Heart left ventricle (tissue), 16 donors: ENCODE measurements at regions not wholly inside any gene's neighbourhood (a gene's known extent, or its start where the extent isn't known, plus 50 kb on each side); places are given as distances from the start of the nearest gene placed in this dataset.
A peak's percentile ranks its signal among the peaks of the same experiment; 100 is the strongest.

Experiments used
- ATAC-seq, 4 donors: fragments of 200-7000 bp; cut with Tn5 transposase; one replicate each; pipeline ENCODE4 v1.9.1; 2020 to 2022; ENCODE audit warnings: moderate library complexity in 4 of 4, mild to moderate bottlenecking in 3 of 4, moderate number of reproducible peaks in 1 of 4
- DNase-seq, 5 donors: peaks; one replicate each; pipeline ENCODE4 v3.0.0-alpha.2; 2020
- H3K27ac ChIP-seq, 12 donors: fragments of 200-600 bp; sonication (generic) in 4 of 12; one replicate each; pipeline versions ENCODE4 v1.5.0 to v1.8.0; 2016 to 2022; ENCODE audit warnings: mild to moderate bottlenecking in 2 of 12
- H3K27me3 ChIP-seq, 9 donors: fragments of 200-600 bp; sonication (generic) in 2 of 9; one replicate each; pipeline versions ENCODE4 v1.5.1 to v1.8.0; 2016 to 2022; ENCODE audit warnings: mild to moderate bottlenecking in 3 of 9
- H3K36me3 ChIP-seq, 9 donors: fragments of 200-600 bp; sonication (generic) in 2 of 9; one replicate each; pipeline versions ENCODE4 v1.5.0 to v1.8.0; 2018 to 2022; ENCODE audit warnings: mild to moderate bottlenecking in 2 of 9
- H3K4me1 ChIP-seq, 12 donors: fragments of 200-600 bp; sonication (generic) in 4 of 12; one replicate each; pipeline versions ENCODE4 v1.5.0 to v1.8.0; 2016 to 2022; ENCODE audit warnings: mild to moderate bottlenecking in 3 of 12
- H3K4me3 ChIP-seq, 12 donors: fragments of 200-600 bp; sonication (generic) in 4 of 12; one replicate each; pipeline versions ENCODE4 v1.5.0 to v1.8.0; 2017 to 2022; ENCODE audit warnings: mild to moderate bottlenecking in 9 of 12, moderate library complexity in 4 of 12
- H3K9me3 ChIP-seq, 12 donors: fragments of 200-600 bp; sonication (generic) in 4 of 12; one replicate each; pipeline versions ENCODE4 v1.5.0 to v1.8.0; 2016 to 2022; ENCODE audit warnings: mild to moderate bottlenecking in 1 of 12
- CTCF ChIP-seq, 12 donors: fragments of 200-600 bp; sonication (generic) in 4 of 12; IDR thresholded peaks; one replicate each; pipeline versions ENCODE4 v1.5.0 to v1.8.0; 2018 to 2022; ENCODE audit warnings: antibody characterized with exemption in 12 of 12, mild to moderate bottlenecking in 5 of 12
- POLR2A ChIP-seq, 2 donors: fragments of 450-650 bp; IDR thresholded peaks; one replicate each; pipeline ENCODE4 v1.6.1; 2017; ENCODE audit warnings: antibody characterized with exemption in 2 of 2, mild to moderate bottlenecking in 2 of 2, moderate library complexity in 2 of 2
- WGBS, 4 donors: extraction: QIAGEN DNeasy Blood & Tissue Kit in 2 of 4; methylation state at CpG; one replicate each; pipeline versions ENCODE4 v1.1.5 to v1.1.7; 2013 to 2018; 5-methylcytosine and 5-hydroxymethylcytosine counted together
- intact Hi-C, 10 donors: fragments of 100-400 bp; cut with DNase I; formaldehyde crosslinking; loops; one replicate each; pipeline versions ENCODE4 v1.11.1 to v1.14.2; 2022
- donor health status: ischemic (EF 13 %, LVEDD 7.1; RV severe dilation, severe dysfunction).
- donor health status: healthy with polysubstance abuse.
- donor health status: DM: no; HTN: yes; CAD: no.
- donor health status: DM: no; HTN: no; CAD: no.
- donor health status: ischemic (EF 25% LVEDD 6.9; RV normal size, moderate dysfunction).
- donor health status: ischemic (EF 25% LVEDD 5.7; RV mildly dilated, moderate dysfunction).
- donor health status: healthy.
- donor health status: DM: yes; HTN: yes; CAD: no.
- donor health status: ischemic (EF 35%, LVEDD 5.7; RV mildly dilated, moderate dysfunction).
- donor health status: nonischemic (EF 11% LVEDD 7.7; RV severe dilation, severe dysfunction).
- donor health status: DM: yes; HTN: yes; CAD: no.
- donor health status: PGD.
- donor health status: ischemic (EF 29% LVEDD 5.4; RV normal size, mild dysfunction).
- donor health status: nonischemic (EF 23%, LVEDD 6.1; RV moderate dilation, normal function).

- no peaks in the 10 kb centered on the region for H3K36me3 ChIP-seq
- no peak overlapping the region for H3K4me3 ChIP-seq
- H3K4me1 ChIP-seq = peaks cover 0 to 7% (median 0%) of the 10 kb centered on the region in 12 donors
- DNase-seq = no peak
- TF ChIP-seq CTCF (IDR thresholded peaks at IDR 0.05) (no peak), POLR2A (IDR thresholded peaks at IDR 0.05) (no peak)
- 6 to 25% (median 20%) methylated on average over 1 of the region's 1 CpG for WGBS, 4 donors
- ATAC-seq = no peak
- intact Hi-C loops = no loop called here
- H3K9me3 ChIP-seq = peaks cover 0 to 8% (median 0%) of the 10 kb centered on the region in 12 donors
- H3K27me3 ChIP-seq = no peaks in the 10 kb centered on the region
- H3K27ac ChIP-seq = no peak overlapping the region
Observed at GRCh38 chr10:105609451-105609850, 968.4 kb downstream of the SORCS3 start.

- Histone ChIP-seq H3K36me3 (no peaks in the 10 kb centered on the region), H3K27me3 (no peaks in the 10 kb centered on the region), H3K27ac (no peak overlapping the region), H3K4me1 (peaks cover 0 to 7% (median 0%) of the 10 kb centered on the region in 12 donors), H3K9me3 (peaks cover 0 to 22% (median 0%) of the 10 kb centered on the region in 12 donors), H3K4me3 (no peak overlapping the region)
- DNase-seq (no peak), ATAC-seq (peak in 2 of 4 donors; percentile 34 to 51)
- TF ChIP-seq POLR2A (IDR thresholded peaks at IDR 0.05) = no peak
- TF ChIP-seq CTCF (IDR thresholded peaks at IDR 0.05) = no peak
- intact Hi-C loops = no loop called here
Observed at GRCh38 chr10:105605918-105606317, 964.8 kb downstream of the SORCS3 start.

- Histone ChIP-seq H3K27me3 (no peaks in the 10 kb centered on the region), H3K36me3 (no peaks in the 10 kb centered on the region), H3K27ac (no peak overlapping the region), H3K4me3 (no peak overlapping the region), H3K9me3 (peaks cover 0 to 22% (median 0%) of the 10 kb centered on the region in 12 donors), H3K4me1 (peaks cover 0 to 7% (median 0%) of the 10 kb centered on the region in 12 donors)
- no peak for DNase-seq
- ATAC-seq = no peak
- TF ChIP-seq POLR2A (IDR thresholded peaks at IDR 0.05) = no peak
- no peak for TF ChIP-seq CTCF (IDR thresholded peaks at IDR 0.05)
- 77 to 83% (median 78%) methylated on average over 3 of the region's 3 CpGs for WGBS, 4 donors
- intact Hi-C loops = no loop called here
Observed at GRCh38 chr10:105605104-105605503, 964.0 kb downstream of the SORCS3 start.

GRCh38 chr10:105598207-105598606 lies 957.1 kb downstream of the SORCS3 start:
- 68 to 87% (median 73%) methylated on average over 1 of the region's 1 CpG for WGBS, 4 donors
- no peak for TF ChIP-seq CTCF (IDR thresholded peaks at IDR 0.05)
- TF ChIP-seq POLR2A (IDR thresholded peaks at IDR 0.05) = no peak
- H3K4me1 ChIP-seq = no peaks in the 10 kb centered on the region
- intact Hi-C loops = no loop called here
- H3K27ac ChIP-seq = no peak overlapping the region
- H3K36me3 ChIP-seq = no peaks in the 10 kb centered on the region
- H3K4me3 ChIP-seq = no peak overlapping the region
- ATAC-seq = no peak
- H3K27me3 ChIP-seq = no peaks in the 10 kb centered on the region
- peaks cover 0 to 11% (median 0%) of the 10 kb centered on the region in 12 donors for H3K9me3 ChIP-seq
- DNase-seq = no peak
